ENCODE measurements at regions not wholly inside any gene's neighbourhood (a gene's known extent, or its start where the extent isn't known, plus 50 kb on each side); places are given as distances from the start of the nearest gene placed in this dataset.

GRCh38 chr3:147921051-147921450, 511.9 kb downstream of the ZIC1 start:
- TF ChIP-seq HCFC1 (IDR thresholded peaks at IDR 0.05; ENCODE audit: low read length): no peak
- no peak for TF ChIP-seq TBL1XR1 (IDR thresholded peaks at IDR 0.05; ENCODE audit: low read depth, low read length)
- TF ChIP-seq, protein P1, sequence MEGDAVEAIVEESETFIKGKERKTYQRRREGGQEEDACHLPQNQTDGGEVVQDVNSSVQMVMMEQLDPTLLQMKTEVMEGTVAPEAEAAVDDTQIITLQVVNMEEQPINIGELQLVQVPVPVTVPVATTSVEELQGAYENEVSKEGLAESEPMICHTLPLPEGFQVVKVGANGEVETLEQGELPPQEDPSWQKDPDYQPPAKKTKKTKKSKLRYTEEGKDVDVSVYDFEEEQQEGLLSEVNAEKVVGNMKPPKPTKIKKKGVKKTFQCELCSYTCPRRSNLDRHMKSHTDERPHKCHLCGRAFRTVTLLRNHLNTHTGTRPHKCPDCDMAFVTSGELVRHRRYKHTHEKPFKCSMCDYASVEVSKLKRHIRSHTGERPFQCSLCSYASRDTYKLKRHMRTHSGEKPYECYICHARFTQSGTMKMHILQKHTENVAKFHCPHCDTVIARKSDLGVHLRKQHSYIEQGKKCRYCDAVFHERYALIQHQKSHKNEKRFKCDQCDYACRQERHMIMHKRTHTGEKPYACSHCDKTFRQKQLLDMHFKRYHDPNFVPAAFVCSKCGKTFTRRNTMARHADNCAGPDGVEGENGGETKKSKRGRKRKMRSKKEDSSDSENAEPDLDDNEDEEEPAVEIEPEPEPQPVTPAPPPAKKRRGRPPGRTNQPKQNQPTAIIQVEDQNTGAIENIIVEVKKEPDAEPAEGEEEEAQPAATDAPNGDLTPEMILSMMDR (IDR thresholded peaks at IDR 0.05 in 2 of 3, conservative IDR thresholded peaks at IDR 0.05 in 1 of 3; ENCODE audit: control insufficient read depth in 2 of 3, extremely low read depth in 1 of 3, insufficient read depth in 1 of 3, low read depth in 3 of 3, low read length in 3 of 3): no peak
- TF ChIP-seq, protein P2, sequence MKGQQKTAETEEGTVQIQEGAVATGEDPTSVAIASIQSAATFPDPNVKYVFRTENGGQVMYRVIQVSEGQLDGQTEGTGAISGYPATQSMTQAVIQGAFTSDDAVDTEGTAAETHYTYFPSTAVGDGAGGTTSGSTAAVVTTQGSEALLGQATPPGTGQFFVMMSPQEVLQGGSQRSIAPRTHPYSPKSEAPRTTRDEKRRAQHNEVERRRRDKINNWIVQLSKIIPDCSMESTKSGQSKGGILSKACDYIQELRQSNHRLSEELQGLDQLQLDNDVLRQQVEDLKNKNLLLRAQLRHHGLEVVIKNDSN (IDR thresholded peaks at IDR 0.05; ENCODE audit: borderline replicate concordance, extremely low read length, insufficient read depth, low read depth, low read length): no peak
- TF ChIP-seq EZH2 (IDR thresholded peaks at IDR 0.05; ENCODE audit: borderline replicate concordance, control insufficient read depth, low read depth, low read length): no peak
